Chondrocyte (in vitro differentiated cells): ENCODE measurements at regions not wholly inside any gene's neighbourhood (a gene's known extent, or its start where the extent isn't known, plus 50 kb on each side); places are given as distances from the start of the nearest gene placed in this dataset.

Source experiments
- DNase-seq: peaks from one replicate; pipeline ENCODE4 v3.0.0; 2021; ENCODE audit warnings: mixed read lengths, low spot score
- H3K27ac Mint-ChIP-seq: one replicate; pipeline ENCODE4 v1.8.0; 2021; ENCODE audit warnings: mild to moderate bottlenecking, moderate library complexity, mixed read lengths; ENCODE audit not compliant: unreplicated experiment
- H3K27me3 Mint-ChIP-seq: 2 replicates; pipeline ENCODE4 v1.8.0; 2021; ENCODE audit warnings: low read depth, mixed read lengths
- H3K36me3 Mint-ChIP-seq: 2 replicates; pipeline ENCODE4 v1.8.0; 2021; ENCODE audit warnings: low read depth, mixed read lengths
- H3K4me1 Mint-ChIP-seq: 2 replicates; pipeline ENCODE4 v1.8.0; 2021; ENCODE audit warnings: low read depth, mild to moderate bottlenecking, mixed read lengths
- H3K4me3 Mint-ChIP-seq: one replicate; pipeline ENCODE4 v1.8.0; 2021; ENCODE audit warnings: mild to moderate bottlenecking, moderate library complexity, mixed read lengths; ENCODE audit not compliant: unreplicated experiment
- H3K9me3 Mint-ChIP-seq: 2 replicates; pipeline ENCODE4 v1.8.0; 2021; ENCODE audit warnings: low read depth, mixed read lengths
- CTCF ChIP-seq: fragments of 200-600 bp; sonication (generic); IDR thresholded peaks from 2 replicates; pipeline ENCODE4 v1.5.0; 2021; ENCODE audit warnings: antibody characterized with exemption, mild to moderate bottlenecking, moderate library complexity

GRCh38 chrX:26670521-26670920 is 454.6 kb downstream of the MAGEB5 start:
- no peak for TF ChIP-seq CTCF
- H3K4me1 Mint-ChIP-seq = peaks cover 3% of the 10 kb centered on the region

GRCh38 chrX:26664919-26665318 is 448.9 kb downstream of the MAGEB5 start:
- Mint-ChIP-seq H3K4me3 (no peak overlapping the region), H3K27me3 (no peaks in the 10 kb centered on the region), H3K4me1 (no peaks in the 10 kb centered on the region), H3K9me3 (peaks cover 11% of the 10 kb centered on the region), H3K27ac (no peak overlapping the region), H3K36me3 (no peaks in the 10 kb centered on the region)
- DNase-seq = no peak
- TF ChIP-seq CTCF = peak; percentile 20

More at GRCh38 chrX:26670521-26670920, 454.6 kb downstream of the MAGEB5 start:
- no peaks in the 10 kb centered on the region for H3K36me3 Mint-ChIP-seq
- H3K9me3 Mint-ChIP-seq = peaks cover 18% of the 10 kb centered on the region
- DNase-seq = no peak
- no peak overlapping the region for H3K4me3 Mint-ChIP-seq
- H3K27me3 Mint-ChIP-seq = no peaks in the 10 kb centered on the region
- no peak overlapping the region for H3K27ac Mint-ChIP-seq

GRCh38 chrX:26653050-26653449 is 437.1 kb downstream of the MAGEB5 start:
- H3K9me3 Mint-ChIP-seq = peaks cover 63% of the 10 kb centered on the region
- no peaks in the 10 kb centered on the region for H3K27me3 Mint-ChIP-seq
- H3K4me3 Mint-ChIP-seq = no peak overlapping the region
- TF ChIP-seq CTCF = no peak
- DNase-seq = no peak
- no peak overlapping the region for H3K27ac Mint-ChIP-seq
- H3K36me3 Mint-ChIP-seq = peaks cover 2% of the 10 kb centered on the region
- H3K4me1 Mint-ChIP-seq = no peaks in the 10 kb centered on the region

- H3K9me3 Mint-ChIP-seq = peaks cover 61% of the 10 kb centered on the region
- DNase-seq = no peak
- H3K27me3 Mint-ChIP-seq = no peaks in the 10 kb centered on the region
- no peak overlapping the region for H3K27ac Mint-ChIP-seq
- no peak overlapping the region for H3K4me3 Mint-ChIP-seq
- peak; percentile 16 for TF ChIP-seq CTCF
- no peaks in the 10 kb centered on the region for H3K4me1 Mint-ChIP-seq
- peaks cover 2% of the 10 kb centered on the region for H3K36me3 Mint-ChIP-seq
These were observed 435.8 kb downstream of the MAGEB5 start for GRCh38 chrX:26651755-26652154.

GRCh38 chrX:26649534-26649933 is 433.6 kb downstream of the MAGEB5 start:
- no peak overlapping the region for H3K4me3 Mint-ChIP-seq
- H3K9me3 Mint-ChIP-seq = peaks cover 45% of the 10 kb centered on the region
- no peaks in the 10 kb centered on the region for H3K27me3 Mint-ChIP-seq
- H3K27ac Mint-ChIP-seq = no peak overlapping the region
- no peaks in the 10 kb centered on the region for H3K4me1 Mint-ChIP-seq
- peak; percentile 71 for TF ChIP-seq CTCF
- no peak for DNase-seq
- peaks cover 2% of the 10 kb centered on the region for H3K36me3 Mint-ChIP-seq
